Fibroblast of skin of left quadriceps (primary cell): ENCODE measurements at regions not wholly inside any gene's neighbourhood (a gene's known extent, or its start where the extent isn't known, plus 50 kb on each side); places are given as distances from the start of the nearest gene placed in this dataset.

Experiments used
- DNase-seq, 2 experiments: peaks; one replicate each; pipeline ENCODE4 v3.0.0-alpha.2; 2013; ENCODE audit warnings: low read depth in 2 of 2

DNA sequence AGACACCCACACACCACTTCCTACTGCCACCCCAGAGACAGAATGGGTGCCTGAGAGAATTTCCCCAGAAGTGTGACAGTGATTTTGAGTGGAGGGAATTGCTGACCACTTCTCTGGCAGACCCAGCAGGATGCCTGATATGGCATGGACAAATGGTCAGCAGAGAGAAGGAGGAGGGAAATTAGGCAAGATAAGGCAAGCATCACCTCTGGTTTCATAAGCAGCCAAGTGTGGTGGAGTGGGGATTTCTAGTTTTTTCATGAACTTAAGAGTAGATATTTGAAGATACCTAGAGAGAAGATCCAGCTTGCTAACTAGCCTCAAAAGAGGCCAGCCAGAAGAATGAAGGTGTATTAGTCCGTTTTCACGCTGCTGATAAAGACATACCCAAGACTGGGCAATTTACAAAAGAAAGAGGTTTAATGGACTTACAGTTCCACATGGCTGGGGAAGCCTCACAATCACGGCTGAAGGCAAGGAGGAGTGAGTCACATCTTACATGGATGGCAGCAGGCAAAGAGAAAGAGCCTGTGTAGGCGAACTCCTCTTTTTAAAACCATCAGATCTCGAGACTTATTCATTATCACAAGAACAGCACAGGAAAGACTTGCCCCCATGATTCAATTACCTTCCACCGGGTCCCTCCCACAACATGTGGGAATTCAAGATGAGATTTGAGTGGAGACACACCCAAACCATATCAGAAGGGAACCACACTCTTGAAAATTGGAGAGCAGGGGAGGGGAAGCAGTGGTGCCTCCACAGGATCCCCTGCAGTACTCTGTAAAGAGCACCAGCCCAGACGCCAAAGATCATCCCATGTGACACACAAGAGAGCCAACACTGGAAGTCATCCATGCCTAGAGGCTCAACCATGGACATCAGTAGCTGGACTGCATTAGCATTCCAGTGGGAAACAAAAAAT lies 64.2 kb downstream of the RBM43 start:
- no peak for DNase-seq

DNA sequence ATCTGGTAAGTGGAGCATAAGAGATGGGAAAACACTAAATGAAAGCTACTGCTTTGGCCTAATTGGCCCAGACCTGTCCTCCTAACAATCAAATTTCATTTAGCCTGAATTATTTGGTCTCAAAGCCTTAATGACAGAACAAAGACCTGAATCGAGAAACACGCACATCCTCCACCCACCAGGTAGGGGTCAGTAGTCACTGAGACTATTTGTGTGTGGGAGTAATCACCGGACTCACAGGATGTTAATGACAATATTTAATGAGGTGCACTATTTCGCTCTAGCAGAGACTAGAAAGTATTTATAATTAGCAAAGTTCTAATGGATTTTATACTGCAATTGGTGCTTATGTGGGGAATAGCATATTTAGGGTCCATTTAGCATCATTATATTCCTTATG lies 68.1 kb downstream of the RBM43 start:
- DNase-seq: no peak

DNA sequence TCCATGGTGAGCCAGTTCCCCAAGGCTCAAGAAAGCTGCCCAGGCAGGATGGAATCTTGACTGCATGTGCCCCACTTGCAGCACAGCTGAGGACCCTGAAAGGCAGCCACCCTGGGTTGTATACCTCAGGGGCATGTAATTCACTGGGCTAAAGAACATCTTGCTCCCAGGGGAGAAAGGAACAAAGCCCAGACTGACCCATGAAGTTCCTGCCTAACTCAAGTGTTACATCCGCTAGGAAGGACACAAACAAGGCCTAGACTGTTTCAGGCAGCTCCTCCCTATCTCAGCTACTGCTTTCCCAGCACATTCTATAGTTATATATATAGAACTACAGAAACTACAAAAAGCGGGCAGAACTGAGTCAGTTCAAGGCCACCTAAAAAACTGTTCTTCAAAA lies 69.0 kb downstream of the RBM43 start:
- no peak for DNase-seq

DNA sequence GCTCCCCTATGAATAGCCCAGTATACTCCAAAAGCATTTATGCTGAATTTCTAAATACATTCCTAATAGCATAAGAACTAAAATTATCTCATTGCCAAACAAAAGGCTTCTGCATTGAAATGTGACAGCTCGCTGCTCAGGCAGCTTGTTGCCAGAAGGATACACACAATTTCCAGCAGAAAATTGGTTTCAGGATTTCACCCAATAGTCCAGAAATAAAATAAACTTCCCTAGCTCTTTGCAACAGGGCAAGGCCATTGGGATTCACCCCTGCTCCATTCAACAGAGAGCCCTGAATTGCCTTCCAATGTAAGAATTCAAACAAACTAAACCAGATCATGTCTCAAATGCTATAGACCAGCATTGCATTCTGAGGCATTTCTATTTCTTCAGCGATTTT lies 70.7 kb downstream of the RBM43 start:
- no peak for DNase-seq

DNA sequence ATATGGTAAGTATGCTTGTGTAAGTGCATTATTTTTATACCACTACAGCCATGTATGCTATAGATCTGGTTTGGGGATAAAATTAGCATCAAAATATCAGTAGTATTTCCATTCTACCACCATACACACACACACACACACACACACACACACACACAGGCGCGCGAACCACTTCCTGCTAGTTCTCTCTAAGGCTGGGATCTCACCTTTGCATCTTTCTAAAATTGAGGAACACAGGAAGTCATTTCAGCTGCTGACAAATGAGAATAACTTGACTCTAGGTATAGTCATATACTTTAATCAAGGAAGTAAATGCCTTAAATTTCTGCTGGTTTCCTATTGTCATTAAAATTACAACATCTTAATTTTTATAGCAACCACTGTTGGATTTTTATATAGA lies 72.5 kb downstream of the RBM43 start:
- no peak for DNase-seq

DNA sequence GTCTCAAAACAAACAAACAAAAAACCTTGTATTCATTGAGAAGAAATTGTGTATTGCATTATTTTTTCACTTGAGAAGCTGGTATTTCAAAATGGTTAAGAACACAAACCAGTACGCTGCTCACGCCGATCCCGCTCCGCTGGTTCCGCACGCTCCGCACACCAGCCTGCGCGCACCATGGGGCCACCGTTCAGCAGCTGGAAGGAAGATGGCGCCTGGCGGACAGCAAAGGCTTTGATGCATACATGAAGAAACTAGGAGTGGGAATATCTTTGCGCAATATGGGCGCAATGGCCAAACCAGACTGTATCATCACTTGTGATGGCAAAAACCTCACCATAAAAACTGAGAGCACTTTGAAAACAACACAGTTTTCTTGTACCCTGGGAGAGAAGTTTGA lies 75.7 kb downstream of the RBM43 start:
- no peak for DNase-seq

DNA sequence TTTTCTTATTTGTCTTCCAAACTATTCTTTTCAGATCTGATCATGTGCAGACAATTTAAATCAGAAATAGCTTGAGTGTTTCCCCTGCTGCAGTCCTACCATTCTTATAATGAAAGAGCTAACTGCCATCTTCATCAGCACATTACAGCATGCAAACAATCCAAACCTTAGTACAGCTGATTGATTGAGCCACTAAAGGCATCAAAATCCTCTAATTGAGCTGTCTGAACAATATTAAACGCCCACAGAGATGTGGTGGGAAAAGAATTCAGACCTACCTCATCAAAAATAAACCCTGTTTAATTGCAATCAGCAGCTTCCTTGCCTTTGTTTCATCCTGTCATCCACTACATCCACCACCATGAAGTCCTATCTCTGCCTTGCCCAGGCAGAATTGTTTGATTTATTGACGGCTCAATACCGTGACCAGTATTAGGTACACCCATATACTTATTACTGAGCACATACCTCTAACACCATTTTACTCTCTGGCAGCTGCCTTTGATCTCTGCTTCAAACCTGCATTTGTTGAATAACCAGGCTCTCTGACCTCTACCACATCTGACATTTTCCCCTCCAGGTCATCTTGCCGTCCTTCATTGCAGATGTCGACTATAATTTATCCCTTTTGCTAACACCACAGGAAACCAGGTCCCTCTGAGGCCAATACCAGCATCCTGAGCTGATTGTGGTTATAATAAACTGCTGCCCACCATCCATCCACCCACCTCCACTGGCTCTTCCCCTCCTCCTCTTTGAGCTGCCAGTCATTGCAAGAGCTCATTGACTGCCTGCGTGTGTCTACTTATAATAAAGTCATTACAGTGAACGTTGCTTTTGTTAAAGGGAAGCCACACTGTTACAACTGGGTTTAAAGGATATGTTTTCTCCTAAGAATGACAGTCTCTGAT lies 78.5 kb downstream of the RBM43 start:
- DNase-seq: no peak

DNA sequence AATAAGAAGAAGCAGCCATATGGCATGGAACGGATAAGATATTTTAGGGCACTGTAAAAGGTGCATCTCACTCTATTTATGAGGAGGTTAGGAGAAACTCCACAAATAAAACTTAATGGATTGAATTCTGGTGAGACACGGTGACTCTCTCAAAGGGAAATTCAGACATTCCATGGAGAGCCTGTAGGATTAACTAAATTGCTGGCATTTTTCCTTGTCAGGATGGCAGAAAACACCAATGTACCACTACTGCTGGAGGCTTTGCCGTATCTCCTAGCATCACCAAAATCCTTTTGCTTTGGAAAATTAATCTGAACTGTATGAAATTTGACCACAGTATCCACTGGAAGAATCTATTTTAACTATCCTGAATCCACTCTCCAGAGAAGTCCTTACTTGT lies 79.3 kb downstream of the RBM43 start:
- DNase-seq: no peak

DNA sequence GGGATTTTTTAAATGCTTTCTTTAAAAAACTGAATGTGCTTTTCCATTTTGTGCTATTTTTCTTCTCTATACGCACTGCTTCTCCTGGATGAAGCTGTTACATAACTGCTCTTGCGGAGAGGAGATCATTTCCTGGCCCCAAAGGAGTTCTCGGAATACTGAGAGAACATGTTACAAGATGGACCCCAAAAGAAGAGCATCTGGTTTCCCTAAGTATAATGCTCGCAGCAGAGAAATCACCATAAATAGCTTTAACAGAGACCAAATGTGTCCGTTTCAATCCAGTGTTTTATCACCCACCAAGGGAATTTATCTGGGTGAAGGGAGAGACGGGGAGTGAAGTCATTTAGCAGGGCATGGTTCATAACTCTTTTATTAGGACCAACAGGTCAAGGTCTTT lies 80.1 kb downstream of the RBM43 start:
- no peak for DNase-seq

DNA sequence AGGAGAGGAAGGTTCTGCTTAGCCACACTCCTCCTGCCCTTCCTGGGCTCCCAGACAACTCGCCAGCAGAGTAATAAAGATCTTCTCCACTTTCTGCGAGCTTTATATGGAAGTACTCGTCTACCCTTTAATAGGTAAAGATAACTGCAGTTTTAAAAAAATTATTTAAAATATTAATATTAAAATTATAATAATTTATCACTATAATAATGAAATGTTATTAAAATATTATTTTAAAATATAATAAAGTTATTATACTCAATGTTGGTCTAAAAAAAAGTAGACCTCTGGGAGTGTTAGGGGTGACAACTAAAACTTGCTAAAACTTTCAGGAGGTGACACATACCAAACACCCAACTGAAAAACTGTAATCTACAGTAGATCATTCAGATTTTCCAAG lies 81.5 kb downstream of the RBM43 start:
- DNase-seq: no peak

DNA sequence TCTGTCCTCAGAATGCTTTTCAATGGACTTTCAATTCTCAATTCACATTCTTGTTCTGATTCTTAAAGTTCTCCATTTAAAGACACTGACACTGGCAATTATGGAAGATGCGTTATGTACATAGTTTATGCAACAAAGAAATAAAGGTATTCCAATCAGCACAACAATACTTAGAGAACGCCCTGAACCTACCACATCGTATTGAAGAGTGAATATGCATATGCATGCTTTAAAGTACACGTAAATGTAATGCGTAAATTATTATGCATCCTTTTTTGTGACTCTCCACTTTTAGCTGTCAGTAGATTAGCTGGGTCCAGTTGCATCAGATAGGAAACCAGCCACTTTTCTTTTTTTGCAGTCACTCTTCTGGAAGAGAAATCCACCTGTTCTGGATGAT lies 83.5 kb downstream of the RBM43 start:
- DNase-seq: no peak

DNA sequence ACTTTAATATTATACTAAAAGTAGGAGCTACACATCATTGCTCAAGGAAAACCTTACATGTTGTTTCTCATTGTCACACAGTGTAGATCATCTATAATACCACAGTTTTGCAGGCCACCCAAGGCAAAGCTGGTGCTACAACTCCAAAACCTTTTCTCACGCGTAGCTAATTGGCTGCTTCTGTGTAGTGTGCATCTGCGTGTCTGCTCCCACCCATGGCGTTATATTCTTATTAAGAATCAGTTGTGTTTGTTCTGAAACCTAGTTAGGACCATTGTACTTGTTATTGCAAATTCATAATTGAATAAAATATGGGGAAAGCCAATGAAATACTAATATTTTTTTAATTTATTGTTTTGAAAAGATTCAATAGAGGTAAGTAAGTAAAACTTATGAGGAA lies 83.9 kb downstream of the RBM43 start:
- DNase-seq: no peak

DNA sequence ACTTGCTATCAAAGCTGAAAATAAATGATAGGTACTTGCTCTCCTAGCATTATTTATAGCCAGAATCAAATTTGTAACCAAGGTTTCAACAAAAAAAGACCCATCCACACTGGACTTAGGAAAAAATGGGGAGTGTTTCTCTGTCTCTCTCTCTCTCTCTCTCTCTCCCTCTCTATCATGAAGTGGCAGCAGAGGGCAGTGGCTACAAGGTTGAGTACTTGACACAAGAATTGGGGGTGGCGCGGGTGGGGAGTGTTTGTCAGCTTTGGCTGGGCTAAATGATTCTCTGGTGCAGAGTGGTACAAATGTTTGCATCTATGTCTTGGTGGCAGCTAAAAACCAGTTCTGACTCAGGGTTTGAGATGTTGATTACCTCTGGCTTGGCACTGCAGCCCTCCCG lies 85.0 kb downstream of the RBM43 start:
- DNase-seq: no peak

DNA sequence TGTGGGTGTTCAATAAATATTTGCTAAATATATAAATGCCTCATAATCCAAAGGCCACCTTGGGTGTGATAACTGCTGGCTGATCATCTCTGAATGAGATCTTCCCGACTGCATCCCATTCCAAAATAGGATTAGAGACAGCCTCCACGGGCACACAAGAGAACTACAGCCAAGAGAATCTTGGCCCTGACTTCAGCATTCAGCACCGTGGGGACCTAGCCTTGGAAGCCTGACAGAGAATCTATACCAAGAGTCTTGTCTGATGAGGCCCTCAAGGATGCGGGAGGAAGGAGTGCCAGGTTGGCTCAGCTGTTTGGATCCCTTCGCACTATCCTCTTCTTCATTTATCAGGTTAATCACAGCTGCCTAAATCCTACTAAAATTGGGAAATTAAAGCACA lies 85.8 kb downstream of the RBM43 start:
- DNase-seq: no peak

DNA sequence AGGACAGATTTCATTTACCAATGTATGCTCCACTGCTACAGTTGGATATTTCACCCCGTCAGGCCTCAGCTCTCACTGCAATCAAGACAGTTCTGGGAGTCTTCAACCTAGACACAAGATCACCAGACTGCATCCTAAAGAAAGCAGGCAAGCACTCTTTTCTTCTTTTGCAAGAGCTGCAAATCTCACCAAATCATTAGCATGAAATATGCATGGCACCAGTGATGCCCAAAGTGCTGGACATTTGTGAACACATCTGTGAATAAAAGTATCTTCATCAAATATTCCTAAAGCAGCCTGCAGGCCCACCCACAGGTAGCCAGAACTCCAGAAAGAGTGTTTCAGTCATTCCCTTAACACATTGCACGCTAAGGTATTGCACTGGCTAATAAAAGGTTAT lies 87.5 kb downstream of the RBM43 start:
- no peak for DNase-seq

DNA sequence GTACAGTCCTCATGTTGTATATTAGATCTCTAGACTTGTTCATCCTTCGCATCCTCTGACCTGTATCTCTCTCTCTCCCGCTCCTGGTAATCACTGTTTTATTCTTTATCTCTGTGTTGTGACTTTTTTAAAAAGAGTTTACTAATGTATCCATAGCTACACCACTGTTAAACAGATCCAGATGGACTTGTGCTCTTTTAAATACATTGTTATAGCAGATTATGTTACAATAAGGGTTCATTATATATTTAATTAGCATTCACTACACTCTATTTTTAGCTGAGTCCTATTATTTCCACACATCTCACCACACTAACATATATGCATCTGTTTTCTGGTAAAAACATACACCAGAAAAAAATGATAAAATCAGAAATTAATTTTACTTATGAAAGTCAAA lies 90.5 kb downstream of the RBM43 start:
- no peak for DNase-seq

DNA sequence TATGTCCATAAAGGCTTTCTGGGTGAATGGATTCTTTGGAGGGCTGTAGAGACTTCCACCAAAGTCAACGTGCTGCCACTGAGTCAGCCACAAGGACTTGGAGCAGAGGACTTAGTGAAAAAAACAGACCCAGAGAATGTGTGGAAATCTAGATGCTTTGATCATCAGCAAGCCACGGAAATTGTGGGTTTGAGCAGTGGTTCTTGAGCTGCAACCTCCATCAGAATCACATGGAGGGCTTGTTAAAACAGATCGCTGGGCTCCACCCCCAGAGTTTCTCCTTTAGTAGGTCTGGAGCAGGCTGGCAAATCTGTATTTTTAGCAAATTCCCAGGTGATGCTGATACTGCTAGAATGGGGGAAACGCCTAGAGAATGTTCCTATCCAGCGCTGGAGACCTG lies 95.3 kb downstream of the RBM43 start:
- no peak for DNase-seq

DNA sequence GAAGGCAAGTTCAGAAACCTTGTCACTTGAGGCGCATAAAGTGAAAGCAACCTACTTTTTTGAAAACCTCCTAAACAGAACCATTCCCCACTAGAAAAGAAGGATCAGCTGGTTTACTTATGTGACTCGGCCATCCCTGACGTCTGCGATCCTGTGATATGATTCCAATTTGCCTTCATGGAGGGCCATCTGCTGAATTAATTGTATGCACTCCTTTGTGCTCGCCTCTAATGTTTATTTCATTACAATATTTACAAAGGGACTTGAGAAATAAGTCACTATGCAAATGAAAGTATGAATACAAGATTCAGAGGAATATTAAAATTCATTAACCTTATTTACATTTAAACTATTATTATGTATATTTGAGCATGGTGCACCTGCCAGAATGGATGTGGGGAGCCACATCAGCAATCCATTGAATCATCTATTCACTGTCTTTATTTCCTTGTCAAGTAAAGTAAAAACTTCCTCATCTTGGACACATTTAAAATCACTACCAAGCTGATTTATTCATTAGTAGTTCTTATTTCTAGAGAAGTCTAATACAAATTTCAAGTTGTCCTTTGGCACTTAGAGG lies 96.5 kb downstream of the RBM43 start:
- no peak for DNase-seq

DNA sequence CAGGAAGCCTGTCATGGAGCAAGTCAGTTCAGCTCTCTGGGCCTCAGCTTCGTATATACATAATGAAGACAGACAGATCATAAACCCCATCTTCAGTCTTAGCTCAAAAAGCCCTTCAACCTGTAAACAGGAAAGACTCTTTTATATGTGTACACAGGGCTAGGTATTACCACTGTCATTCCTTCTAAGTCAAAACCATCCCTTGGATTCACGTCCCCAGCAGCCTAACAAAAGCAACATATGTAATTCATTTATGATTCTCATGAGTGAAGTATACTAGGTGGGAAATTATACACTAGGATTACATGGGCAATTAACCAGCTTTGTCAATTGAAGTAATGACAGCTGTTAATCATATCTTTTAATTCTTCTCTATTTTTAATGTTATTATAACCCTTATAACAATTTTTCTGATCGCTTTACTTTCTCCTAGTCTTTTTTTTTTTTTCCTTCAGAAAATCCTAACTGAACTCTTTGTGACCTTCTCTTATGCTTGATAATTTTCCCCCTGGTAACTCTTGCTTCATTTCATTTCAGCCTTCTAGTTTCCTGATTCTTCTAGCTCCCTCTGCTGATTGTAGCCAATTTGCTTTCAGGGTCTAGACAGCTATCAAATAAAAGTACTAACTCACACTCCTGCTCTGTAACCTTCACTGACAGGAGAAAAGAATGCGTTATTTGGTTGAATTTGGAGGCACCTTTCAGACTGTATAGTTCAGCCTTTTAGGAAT lies 99.7 kb downstream of the RBM43 start:
- DNase-seq: peak; percentile 37 to 39

DNA sequence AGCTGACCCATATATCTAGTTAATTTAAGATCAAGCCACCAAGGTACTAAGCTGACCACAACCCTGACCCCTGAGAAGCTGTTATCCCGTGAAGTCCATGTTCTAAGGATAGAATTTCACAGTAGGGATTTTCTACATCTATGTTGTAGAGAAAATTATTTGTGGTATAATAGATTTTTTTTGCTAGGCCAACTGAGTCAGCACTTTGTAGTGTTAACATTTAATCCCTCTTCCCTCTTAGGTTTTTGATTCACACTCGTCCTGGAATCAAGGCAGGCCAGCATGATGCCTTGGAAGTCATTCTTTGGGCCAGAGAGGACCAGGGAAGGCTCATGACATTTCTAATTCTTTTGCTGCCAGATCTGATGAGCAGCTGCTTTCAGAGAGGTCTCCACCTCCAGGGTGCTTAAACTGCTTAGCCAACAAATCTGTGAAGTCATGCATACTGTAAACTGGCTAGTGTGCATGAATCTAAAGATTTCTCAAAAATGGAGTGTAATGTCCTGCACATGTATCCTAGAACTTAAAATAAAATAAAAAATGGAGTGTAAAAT lies 102.5 kb downstream of the RBM43 start:
- DNase-seq: no peak

DNA sequence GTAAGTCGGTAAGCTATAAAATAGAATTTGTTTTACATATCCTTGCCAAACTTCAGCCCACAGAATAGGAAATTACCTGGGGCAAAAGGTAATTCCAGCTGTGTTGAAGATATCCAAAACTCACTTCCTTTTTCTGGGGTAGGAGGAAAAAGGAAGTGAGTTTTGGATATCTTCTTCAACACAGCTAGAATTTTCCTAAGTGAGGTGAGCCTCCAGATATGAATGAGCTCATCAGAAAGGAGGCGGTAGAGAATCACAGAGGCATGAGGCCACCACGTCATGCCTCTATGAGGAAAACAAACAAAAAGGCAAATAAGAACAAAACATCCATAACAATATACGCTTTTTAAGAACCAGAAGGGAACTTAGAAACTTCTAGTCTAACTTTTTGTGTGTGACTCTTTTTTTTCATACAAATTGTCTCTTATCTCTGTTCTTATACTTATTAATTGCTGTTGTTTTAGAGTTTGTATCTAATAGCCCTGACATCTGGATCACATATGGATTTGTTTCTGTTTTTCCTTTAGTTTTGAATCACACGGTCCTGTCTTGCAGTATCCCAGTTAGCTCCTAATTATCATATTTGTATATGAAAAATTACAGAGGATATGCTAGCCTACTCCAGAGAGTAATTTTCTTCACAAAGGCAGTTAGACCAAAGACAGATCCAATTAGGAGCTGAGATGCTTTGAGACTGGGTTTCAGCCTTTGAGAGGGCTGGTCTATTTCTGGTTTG lies 104.5 kb downstream of the RBM43 start:
- no peak for DNase-seq
